ENCODE measurements at regions not wholly inside any gene's neighbourhood (a gene's known extent, or its start where the extent isn't known, plus 50 kb on each side); places are given as distances from the start of the nearest gene placed in this dataset.
A peak's percentile ranks its signal among the peaks of the same experiment; 100 is the strongest.

- peak overlapping the region; percentile 37 for H3K9ac ChIP-seq (ENCODE audit: insufficient read depth, low read depth, low read length)
- in situ Hi-C loops (cut with HindIII; ENCODE audit: extremely low pct_ligation_motif_present, low pct_unique_long_range_greater_than_20kb): loop anchor here (25.0 kb wide), 1 partner anchor 361 kb away; no protein-coding TSS in a partner anchor
- FAIRE-seq (no peak), ATAC-seq (peak; percentile 11), DNase-seq (ENCODE audit: low spot score) (peak; percentile 79)
- intact Hi-C loops (cut with micrococcal nuclease; ENCODE audit: unreplicated experiment): loop anchor here (2.0 kb wide), 1 partner anchor 205 kb away; no protein-coding TSS in a partner anchor
- peak overlapping the region; percentile 54 for H3K27ac ChIP-seq (ENCODE audit: extremely low read length, insufficient read depth, low read length)
- peaks cover 2% of the 10 kb centered on the region for H3K79me2 ChIP-seq (ENCODE audit: insufficient read depth, low read length)
- H3K4me3 ChIP-seq (replicated peaks in 1 of 3; ENCODE audit: insufficient read depth in 1 of 3, low read depth in 2 of 3, low read length in 3 of 3): peak overlapping the region in 2 of 3 experiments; percentile 9 to 15; a peak in 1 of 6 replicates
- no peaks in the 10 kb centered on the region for H3K9me3 ChIP-seq (ENCODE audit: low read length)
- H2AFZ ChIP-seq (ENCODE audit: low read length): no peak overlapping the region
- peaks cover 67% of the 10 kb centered on the region for H3K4me1 ChIP-seq (ENCODE audit: insufficient read depth, low read length)
- ChIA-PET CTCF (ENCODE audit: low intra/inter-chr PET ratio, low total read pairs) (no interaction called here), POLR2A (interaction anchor here (0.7 to 2.4 kb wide), 11 partner anchors 11 to 434 kb away, joined by 3 to 17 read pairs (median 3); no protein-coding TSS in a partner anchor)
- no TSS peak for BruUV-seq (replicated peaks)
- WGBS (ENCODE audit: low lambda C conversion rate): 9% methylated on average over 4 of the region's 4 CpGs
- no peaks in the 10 kb centered on the region for H4K20me1 ChIP-seq (ENCODE audit: insufficient read depth, low read length)
- peak overlapping the region; percentile 65 for H3K4me2 ChIP-seq (ENCODE audit: low read depth, low read length)
- no peaks in the 10 kb centered on the region for H3K27me3 ChIP-seq (ENCODE audit: control insufficient read depth in 1 of 2, insufficient read depth in 2 of 2, low read length in 2 of 2)
- no peaks in the 10 kb centered on the region for H3K36me3 ChIP-seq (replicated peaks in 1 of 2; ENCODE audit: control insufficient read depth in 1 of 2, insufficient read depth in 2 of 2, low read length in 2 of 2)
- TF ChIP-seq ZNF839 (CRISPR knock-in tag; IDR thresholded peaks at IDR 0.05; ENCODE audit: borderline replicate concordance): no peak
- no peak for TF ChIP-seq ZBTB38 (CRISPR knock-in tag; IDR thresholded peaks at IDR 0.05)
- no peak for TF ChIP-seq EED (CRISPR knock-in tag; IDR thresholded peaks at IDR 0.05)
- TF ChIP-seq HNRNPH1 (optimal IDR thresholded peaks at IDR 0.05; ENCODE audit: low read depth, low read length): no peak
- no peak for TF ChIP-seq RAD51 (IDR thresholded peaks at IDR 0.05; ENCODE audit: borderline replicate concordance)
- no peak for TF ChIP-seq TIGD3 (CRISPR knock-in tag; IDR thresholded peaks at IDR 0.05; ENCODE audit: borderline replicate concordance)
- 0 out of 2 replicates have a peak, but pooled peaks have one; percentile 27 for TF ChIP-seq ZNF430 (CRISPR knock-in tag; IDR thresholded peaks at IDR 0.05)
- no peak for TF ChIP-seq PAX8 (CRISPR knock-in tag; IDR thresholded peaks at IDR 0.05; ENCODE audit: borderline replicate concordance)
- 0 out of 2 replicates have a peak, but pooled peaks have one; percentile 12 for TF ChIP-seq BCL6 (CRISPR knock-in tag; IDR thresholded peaks at IDR 0.05)
- 0 out of 2 replicates have a peak, but pooled peaks have one; percentile 46 for TF ChIP-seq ZGPAT (CRISPR knock-in tag; IDR thresholded peaks at IDR 0.05)
- TF ChIP-seq ZNF225 (CRISPR knock-in tag; IDR thresholded peaks at IDR 0.05): no peak
- no peak for TF ChIP-seq MAFK (conservative IDR thresholded peaks at IDR 0.05 in 1 of 2, IDR thresholded peaks at IDR 0.05 in 1 of 2; ENCODE audit: low read length in 2 of 2)
- TF ChIP-seq ELF4 (CRISPR knock-in tag; IDR thresholded peaks at IDR 0.05; ENCODE audit: borderline replicate concordance): no peak
- TF ChIP-seq MTA1 (CRISPR knock-in tag; IDR thresholded peaks at IDR 0.05; ENCODE audit: borderline replicate concordance): no peak
- no peak for TF ChIP-seq ZSCAN29 (CRISPR knock-in tag; conservative IDR thresholded peaks at IDR 0.05)
- TF ChIP-seq SKI (IDR thresholded peaks at IDR 0.05; ENCODE audit: partially characterized antibody): peak; percentile 66
- TF ChIP-seq PRDM4 (CRISPR knock-in tag; IDR thresholded peaks at IDR 0.05; ENCODE audit: borderline replicate concordance): no peak
- no peak for TF ChIP-seq ZNF256 (CRISPR knock-in tag; conservative IDR thresholded peaks at IDR 0.05)
- no peak for TF ChIP-seq ZNF564 (CRISPR knock-in tag; IDR thresholded peaks at IDR 0.05)
- TF ChIP-seq PTBP1 (IDR thresholded peaks at IDR 0.05; ENCODE audit: low read depth, low read length, poor library complexity, severe bottlenecking): no peak
These were observed 242.8 kb upstream of the ANKRD55 start for GRCh38 chr5:56475689-56476486.

Data from HepG2 (cell line).